HCT116 (cell line): ENCODE measurements at regions not wholly inside any gene's neighbourhood (a gene's known extent, or its start where the extent isn't known, plus 50 kb on each side); places are given as distances from the start of the nearest gene placed in this dataset.

Experiments used
- CBX3 ChIP-seq: IDR thresholded peaks from 2 replicates; pipeline ENCODE4 v1.6.1; 2012; ENCODE audit warnings: low read depth
- EZH2 ChIP-seq: fragments of 200-600 bp; sonication (generic); IDR thresholded peaks from 2 replicates; pipeline ENCODE4 v1.6.1; 2017; ENCODE audit warnings: antibody characterized with exemption, mixed run types
- EZH2phosphoT487 ChIP-seq: fragments of 200-600 bp; IDR thresholded peaks from 2 replicates; pipeline ENCODE4 v1.6.1; 2018; ENCODE audit warnings: antibody characterized with exemption, borderline replicate concordance
- POLR2A ChIP-seq: IDR thresholded peaks from 2 replicates; pipeline ENCODE4 v1.7.0; 2011; ENCODE audit warnings: borderline replicate concordance; ENCODE audit not compliant: insufficient read depth, insufficient read length; ENCODE audit errors: extremely low read depth
- SRF ChIP-seq: IDR thresholded peaks from 2 replicates; pipeline ENCODE4 v1.6.1; 2012; ENCODE audit warnings: low read depth
- TF ChIP-seq, protein P1 (sequence below), 3 experiments: fragments of 200-600 bp in 1 of 3; sonication (generic) in 1 of 3; IDR thresholded peaks in 2 of 3; conservative IDR thresholded peaks in 1 of 3; 2 replicates each; pipeline ENCODE4 v1.5.1; 2012 to 2017; ENCODE audit warnings: low read depth in 2 of 3, low read length in 2 of 3, antibody characterized with exemption in 1 of 3, borderline replicate concordance in 1 of 3, control low read depth in 1 of 3, mild to moderate bottlenecking in 1 of 3, mixed read lengths in 1 of 3, mixed run types in 1 of 3, moderate library complexity in 1 of 3; ENCODE audit not compliant: insufficient read depth in 1 of 3
- TF ChIP-seq, protein P2 (sequence below): IDR thresholded peaks from 2 replicates; pipeline ENCODE4 v1.6.1; 2012

GRCh38 chr5:147998704-147999103 lies 65.1 kb upstream of the SPINK5 start:
- TF ChIP-seq, protein P1, sequence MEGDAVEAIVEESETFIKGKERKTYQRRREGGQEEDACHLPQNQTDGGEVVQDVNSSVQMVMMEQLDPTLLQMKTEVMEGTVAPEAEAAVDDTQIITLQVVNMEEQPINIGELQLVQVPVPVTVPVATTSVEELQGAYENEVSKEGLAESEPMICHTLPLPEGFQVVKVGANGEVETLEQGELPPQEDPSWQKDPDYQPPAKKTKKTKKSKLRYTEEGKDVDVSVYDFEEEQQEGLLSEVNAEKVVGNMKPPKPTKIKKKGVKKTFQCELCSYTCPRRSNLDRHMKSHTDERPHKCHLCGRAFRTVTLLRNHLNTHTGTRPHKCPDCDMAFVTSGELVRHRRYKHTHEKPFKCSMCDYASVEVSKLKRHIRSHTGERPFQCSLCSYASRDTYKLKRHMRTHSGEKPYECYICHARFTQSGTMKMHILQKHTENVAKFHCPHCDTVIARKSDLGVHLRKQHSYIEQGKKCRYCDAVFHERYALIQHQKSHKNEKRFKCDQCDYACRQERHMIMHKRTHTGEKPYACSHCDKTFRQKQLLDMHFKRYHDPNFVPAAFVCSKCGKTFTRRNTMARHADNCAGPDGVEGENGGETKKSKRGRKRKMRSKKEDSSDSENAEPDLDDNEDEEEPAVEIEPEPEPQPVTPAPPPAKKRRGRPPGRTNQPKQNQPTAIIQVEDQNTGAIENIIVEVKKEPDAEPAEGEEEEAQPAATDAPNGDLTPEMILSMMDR (IDR thresholded peaks at IDR 0.05 in 2 of 3, conservative IDR thresholded peaks at IDR 0.05 in 1 of 3; ENCODE audit: borderline replicate concordance in 1 of 3, insufficient read depth in 1 of 3, low read depth in 2 of 3, low read length in 2 of 3) = no peak
- TF ChIP-seq CBX3 (no peak), POLR2A (no peak), EZH2 (no peak), SRF (no peak), EZH2phosphoT487 (no peak)
- TF ChIP-seq, protein P2, sequence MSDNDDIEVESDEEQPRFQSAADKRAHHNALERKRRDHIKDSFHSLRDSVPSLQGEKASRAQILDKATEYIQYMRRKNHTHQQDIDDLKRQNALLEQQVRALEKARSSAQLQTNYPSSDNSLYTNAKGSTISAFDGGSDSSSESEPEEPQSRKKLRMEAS = no peak
